ENCODE measurements at regions not wholly inside any gene's neighbourhood (a gene's known extent, or its start where the extent isn't known, plus 50 kb on each side); places are given as distances from the start of the nearest gene placed in this dataset.

DNA sequence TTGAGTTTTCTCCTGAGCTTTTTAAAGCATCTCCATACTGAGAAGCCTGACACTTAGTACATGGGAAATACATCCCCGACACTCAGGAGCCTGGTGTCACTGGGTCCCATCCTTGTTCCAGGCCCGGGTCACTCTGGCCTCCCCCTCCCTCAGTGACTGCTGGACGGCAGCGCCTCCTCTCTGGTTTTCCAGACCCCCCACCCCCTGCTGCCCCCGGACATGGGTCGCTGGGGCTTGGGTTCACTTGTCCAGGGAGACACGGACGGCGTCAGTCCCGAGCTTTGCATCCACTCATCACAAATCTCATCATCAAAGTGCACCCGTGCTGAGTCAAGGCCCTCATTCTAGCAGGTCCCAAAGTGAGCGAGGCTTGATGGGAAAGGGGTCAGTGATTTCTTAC, 243.0 kb downstream of the IRX2 start:
- Mint-ChIP-seq H3K27me3 (ENCODE audit: low read depth, poor library complexity) (peaks cover 24% of the 10 kb centered on the region), H3K36me3 (ENCODE audit: low read depth) (no peaks in the 10 kb centered on the region), H3K9me3 (peaks cover 10% of the 10 kb centered on the region), H3K4me1 (peaks cover 28% of the 10 kb centered on the region), H3K4me3 (no peak overlapping the region), H3K27ac (no peak overlapping the region)
- DNase-seq, result no peak
- TF ChIP-seq, protein P1, sequence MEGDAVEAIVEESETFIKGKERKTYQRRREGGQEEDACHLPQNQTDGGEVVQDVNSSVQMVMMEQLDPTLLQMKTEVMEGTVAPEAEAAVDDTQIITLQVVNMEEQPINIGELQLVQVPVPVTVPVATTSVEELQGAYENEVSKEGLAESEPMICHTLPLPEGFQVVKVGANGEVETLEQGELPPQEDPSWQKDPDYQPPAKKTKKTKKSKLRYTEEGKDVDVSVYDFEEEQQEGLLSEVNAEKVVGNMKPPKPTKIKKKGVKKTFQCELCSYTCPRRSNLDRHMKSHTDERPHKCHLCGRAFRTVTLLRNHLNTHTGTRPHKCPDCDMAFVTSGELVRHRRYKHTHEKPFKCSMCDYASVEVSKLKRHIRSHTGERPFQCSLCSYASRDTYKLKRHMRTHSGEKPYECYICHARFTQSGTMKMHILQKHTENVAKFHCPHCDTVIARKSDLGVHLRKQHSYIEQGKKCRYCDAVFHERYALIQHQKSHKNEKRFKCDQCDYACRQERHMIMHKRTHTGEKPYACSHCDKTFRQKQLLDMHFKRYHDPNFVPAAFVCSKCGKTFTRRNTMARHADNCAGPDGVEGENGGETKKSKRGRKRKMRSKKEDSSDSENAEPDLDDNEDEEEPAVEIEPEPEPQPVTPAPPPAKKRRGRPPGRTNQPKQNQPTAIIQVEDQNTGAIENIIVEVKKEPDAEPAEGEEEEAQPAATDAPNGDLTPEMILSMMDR (IDR thresholded peaks at IDR 0.05), result no peak

DNA sequence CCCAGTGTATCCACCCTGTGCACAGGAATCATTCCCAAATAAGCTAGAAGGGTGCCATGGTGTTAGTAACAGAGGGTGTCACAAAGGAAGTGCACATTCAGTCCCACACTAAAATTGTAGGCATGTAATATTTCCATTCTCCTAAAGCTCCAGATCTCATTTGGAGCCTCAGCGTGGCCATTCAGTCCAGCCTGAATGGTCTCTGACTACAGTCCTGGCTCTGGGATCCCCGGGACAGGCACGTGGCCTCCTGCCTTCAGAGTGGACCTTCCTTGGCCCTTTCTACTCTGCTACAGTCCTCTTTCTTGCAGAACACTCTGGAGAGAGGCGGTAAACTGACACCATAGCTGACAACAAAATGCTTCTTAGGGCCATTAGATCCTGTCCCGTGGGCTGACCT, 243.9 kb downstream of the IRX2 start:
- Mint-ChIP-seq H3K27ac (no peak overlapping the region), H3K36me3 (ENCODE audit: low read depth) (no peaks in the 10 kb centered on the region), H3K4me1 (peaks cover 28% of the 10 kb centered on the region), H3K9me3 (peaks cover 10% of the 10 kb centered on the region), H3K27me3 (ENCODE audit: low read depth, poor library complexity) (peaks cover 17% of the 10 kb centered on the region), H3K4me3 (no peak overlapping the region)
- TF ChIP-seq, protein P1 (IDR thresholded peaks at IDR 0.05), result no peak
- no peak for DNase-seq

DNA sequence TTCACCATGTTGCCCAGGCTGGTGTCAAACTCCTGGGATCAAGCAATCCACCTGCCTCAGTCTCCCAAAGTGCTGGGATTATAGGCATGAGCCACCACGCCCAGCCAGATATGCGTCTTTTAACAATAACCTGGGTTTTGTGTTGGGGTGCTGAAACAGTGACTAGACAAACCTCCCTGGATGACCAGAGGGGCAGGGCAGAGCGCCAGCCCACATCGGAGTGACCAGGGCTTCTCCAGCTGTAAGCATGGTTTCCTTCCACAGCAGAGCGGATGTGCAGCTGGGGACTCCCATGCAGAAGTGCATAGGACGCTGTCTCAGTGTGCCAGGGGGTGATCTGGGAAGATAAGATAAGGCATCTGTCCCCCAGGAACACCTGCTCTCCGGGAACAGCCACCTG, 244.9 kb downstream of the IRX2 start:
- H3K4me3 Mint-ChIP-seq, result no peak overlapping the region
- H3K36me3 Mint-ChIP-seq (ENCODE audit: low read depth), result no peaks in the 10 kb centered on the region
- peaks cover 17% of the 10 kb centered on the region for H3K27me3 Mint-ChIP-seq (ENCODE audit: low read depth, poor library complexity)
- TF ChIP-seq, protein P1 (IDR thresholded peaks at IDR 0.05), result no peak
- H3K9me3 Mint-ChIP-seq, result peaks cover 13% of the 10 kb centered on the region
- H3K27ac Mint-ChIP-seq, result no peak overlapping the region
- DNase-seq, result no peak
- H3K4me1 Mint-ChIP-seq, result peaks cover 28% of the 10 kb centered on the region

DNA sequence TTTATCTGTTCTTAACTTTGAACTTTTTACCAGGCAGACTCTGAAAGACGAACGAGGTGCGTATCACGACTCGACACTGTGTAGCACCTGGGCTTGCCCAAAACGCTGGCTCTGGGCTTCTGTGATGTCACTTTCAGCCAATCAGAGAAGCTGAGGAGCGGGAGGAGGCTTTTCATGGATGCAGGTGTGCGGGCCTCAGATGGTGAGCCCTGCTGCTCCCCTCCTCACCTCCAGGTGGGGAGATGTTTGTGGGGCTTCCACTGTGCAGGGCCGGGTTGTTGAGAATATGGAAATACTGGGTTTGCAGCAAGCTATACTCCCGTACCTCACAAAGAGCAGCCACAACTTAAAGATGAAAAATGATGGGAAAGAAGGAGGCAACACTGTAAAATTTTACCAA, 246.3 kb downstream of the IRX2 start:
- peaks cover 24% of the 10 kb centered on the region for H3K9me3 Mint-ChIP-seq
- no peak for DNase-seq
- H3K27ac Mint-ChIP-seq, result no peak overlapping the region
- H3K27me3 Mint-ChIP-seq (ENCODE audit: low read depth, poor library complexity), result peaks cover 13% of the 10 kb centered on the region
- no peaks in the 10 kb centered on the region for H3K36me3 Mint-ChIP-seq (ENCODE audit: low read depth)
- TF ChIP-seq, protein P1 (IDR thresholded peaks at IDR 0.05), result no peak
- no peak overlapping the region for H3K4me3 Mint-ChIP-seq
- peaks cover 26% of the 10 kb centered on the region for H3K4me1 Mint-ChIP-seq

DNA sequence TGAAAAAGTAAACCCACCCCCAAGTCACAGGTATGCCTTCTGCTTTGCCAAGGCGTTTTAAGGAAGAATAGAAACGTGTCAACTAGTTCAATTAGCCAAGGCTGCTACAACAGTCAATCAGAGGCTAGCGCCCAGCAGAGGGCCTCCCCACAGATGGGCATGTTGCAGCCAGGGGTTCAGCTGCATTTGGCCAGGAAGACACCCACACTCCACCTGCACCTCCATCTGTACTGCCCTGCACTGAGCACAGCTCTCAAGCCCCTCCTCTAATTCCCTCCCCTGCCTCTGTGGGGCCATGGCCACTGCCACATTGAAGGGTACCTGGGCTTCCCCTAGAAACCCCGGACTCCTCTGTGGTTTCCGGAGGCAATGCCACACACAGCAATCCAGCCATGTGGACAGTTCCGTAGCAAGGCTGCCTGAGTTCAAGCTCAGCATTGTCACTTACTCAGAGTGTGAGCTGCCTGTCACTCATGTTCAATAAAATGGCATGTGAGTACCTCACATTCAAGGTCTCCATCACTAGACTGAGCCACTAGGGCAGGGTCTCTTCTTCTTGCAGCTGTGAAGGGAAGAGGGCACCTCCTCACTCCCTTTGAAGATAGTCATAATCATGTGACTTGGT, 248.4 kb downstream of the IRX2 start:
- peaks cover 34% of the 10 kb centered on the region for H3K9me3 Mint-ChIP-seq
- peaks cover 8% of the 10 kb centered on the region for H3K4me1 Mint-ChIP-seq
- no peak overlapping the region for H3K4me3 Mint-ChIP-seq
- H3K27ac Mint-ChIP-seq, result no peak overlapping the region
- DNase-seq, result no peak
- no peaks in the 10 kb centered on the region for H3K36me3 Mint-ChIP-seq (ENCODE audit: low read depth)
- peaks cover 3% of the 10 kb centered on the region for H3K27me3 Mint-ChIP-seq (ENCODE audit: low read depth, poor library complexity)
- TF ChIP-seq, protein P1 (IDR thresholded peaks at IDR 0.05), result no peak

DNA sequence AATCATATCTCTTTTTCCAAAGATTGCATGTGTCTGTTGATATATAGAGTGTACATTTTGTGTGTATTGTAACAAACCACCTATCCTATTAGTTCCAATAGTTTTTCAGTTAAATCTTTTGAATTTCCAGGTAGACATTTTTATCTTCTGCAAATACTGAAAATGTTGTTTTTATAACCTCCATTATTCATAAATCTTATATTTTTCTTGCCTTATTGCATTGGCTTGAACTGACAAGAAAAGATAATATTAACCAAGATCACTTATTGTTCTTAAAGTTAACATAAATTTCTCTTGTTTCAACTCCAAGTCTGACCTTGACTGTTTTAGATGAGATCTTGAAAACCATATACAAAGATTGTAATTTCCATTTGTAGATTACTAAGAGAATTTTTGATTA, 251.6 kb downstream of the IRX2 start:
- no peaks in the 10 kb centered on the region for H3K36me3 Mint-ChIP-seq (ENCODE audit: low read depth)
- H3K9me3 Mint-ChIP-seq, result peaks cover 37% of the 10 kb centered on the region
- H3K4me1 Mint-ChIP-seq, result peaks cover 10% of the 10 kb centered on the region

More for the DNA sequence above, 251.6 kb downstream of the IRX2 start:
- DNase-seq, result no peak
- Mint-ChIP-seq H3K4me3 (no peak overlapping the region), H3K27me3 (ENCODE audit: low read depth, poor library complexity) (peaks cover 4% of the 10 kb centered on the region), H3K27ac (no peak overlapping the region)
- TF ChIP-seq, protein P1 (IDR thresholded peaks at IDR 0.05), result no peak
